ENCODE measurements at regions not wholly inside any gene's neighbourhood (a gene's known extent, or its start where the extent isn't known, plus 50 kb on each side); places are given as distances from the start of the nearest gene placed in this dataset.

GRCh38 chr6:154928325-154928922, 66.7 kb upstream of the TIAM2 start:
- Histone ChIP-seq H3K9me3 (ENCODE audit: low read depth) (no peaks in the 10 kb centered on the region), H3K4me1 (ENCODE audit: low read depth) (no peaks in the 10 kb centered on the region), H3K4me3 (no peak overlapping the region), H3K27me3 (peaks cover 82% of the 10 kb centered on the region), H3K36me3 (no peaks in the 10 kb centered on the region), H3K27ac (no peak overlapping the region)
- DNase-seq (ENCODE audit: low read depth in 1 of 2, low spot score in 1 of 2): peak; percentile 81
- TF ChIP-seq CTCF (IDR thresholded peaks at IDR 0.05; ENCODE audit: low read depth, low read length): peak; percentile 79

- no peaks in the 10 kb centered on the region for H3K9me3 ChIP-seq (ENCODE audit: low read depth)
- DNase-seq (ENCODE audit: low read depth in 1 of 2, low spot score in 1 of 2): peak in 1 of 2 donors; percentile 44
- H3K4me3 ChIP-seq: no peak overlapping the region
- H3K36me3 ChIP-seq: no peaks in the 10 kb centered on the region
- H3K27ac ChIP-seq: no peak overlapping the region
- no peaks in the 10 kb centered on the region for H3K4me1 ChIP-seq (ENCODE audit: low read depth)
- no peak for TF ChIP-seq CTCF (IDR thresholded peaks at IDR 0.05; ENCODE audit: low read depth, low read length)
- H3K27me3 ChIP-seq: peaks cover 82% of the 10 kb centered on the region
Observed at GRCh38 chr6:154930451-154930851, 64.7 kb upstream of the TIAM2 start.

- peaks cover 83% of the 10 kb centered on the region for H3K27me3 ChIP-seq
- peak in 1 of 2 donors; percentile 33 for DNase-seq (ENCODE audit: low read depth in 1 of 2, low spot score in 1 of 2)
- no peaks in the 10 kb centered on the region for H3K36me3 ChIP-seq
- no peaks in the 10 kb centered on the region for H3K4me1 ChIP-seq (ENCODE audit: low read depth)
- H3K27ac ChIP-seq: no peak overlapping the region
- no peak for TF ChIP-seq CTCF (IDR thresholded peaks at IDR 0.05; ENCODE audit: low read depth, low read length)
- no peaks in the 10 kb centered on the region for H3K9me3 ChIP-seq (ENCODE audit: low read depth)
- no peak overlapping the region for H3K4me3 ChIP-seq
Observed at GRCh38 chr6:154931711-154932424, 63.2 kb upstream of the TIAM2 start.

- no peaks in the 10 kb centered on the region for H3K9me3 ChIP-seq (ENCODE audit: low read depth)
- H3K4me3 ChIP-seq: no peak overlapping the region
- TF ChIP-seq CTCF (IDR thresholded peaks at IDR 0.05; ENCODE audit: low read depth, low read length): no peak
- H3K27me3 ChIP-seq: peaks cover 83% of the 10 kb centered on the region
- no peaks in the 10 kb centered on the region for H3K36me3 ChIP-seq
- peak in 1 of 2 donors; percentile 58 for DNase-seq (ENCODE audit: low read depth in 1 of 2, low spot score in 1 of 2)
- H3K27ac ChIP-seq: no peak overlapping the region
- no peaks in the 10 kb centered on the region for H3K4me1 ChIP-seq (ENCODE audit: low read depth)
Observed at GRCh38 chr6:154932515-154933027, 62.5 kb upstream of the TIAM2 start.

GRCh38 chr6:154933181-154933827, 61.8 kb upstream of the TIAM2 start:
- TF ChIP-seq CTCF (IDR thresholded peaks at IDR 0.05; ENCODE audit: low read depth, low read length): no peak
- Histone ChIP-seq H3K9me3 (ENCODE audit: low read depth) (no peaks in the 10 kb centered on the region), H3K27me3 (peaks cover 84% of the 10 kb centered on the region), H3K4me3 (no peak overlapping the region), H3K27ac (no peak overlapping the region), H3K4me1 (ENCODE audit: low read depth) (no peaks in the 10 kb centered on the region), H3K36me3 (no peaks in the 10 kb centered on the region)
- peak in 1 of 2 donors; percentile 45 for DNase-seq (ENCODE audit: low read depth in 1 of 2, low spot score in 1 of 2)
